ENCODE measurements at regions not wholly inside any gene's neighbourhood (a gene's known extent, or its start where the extent isn't known, plus 50 kb on each side); places are given as distances from the start of the nearest gene placed in this dataset.

DNA sequence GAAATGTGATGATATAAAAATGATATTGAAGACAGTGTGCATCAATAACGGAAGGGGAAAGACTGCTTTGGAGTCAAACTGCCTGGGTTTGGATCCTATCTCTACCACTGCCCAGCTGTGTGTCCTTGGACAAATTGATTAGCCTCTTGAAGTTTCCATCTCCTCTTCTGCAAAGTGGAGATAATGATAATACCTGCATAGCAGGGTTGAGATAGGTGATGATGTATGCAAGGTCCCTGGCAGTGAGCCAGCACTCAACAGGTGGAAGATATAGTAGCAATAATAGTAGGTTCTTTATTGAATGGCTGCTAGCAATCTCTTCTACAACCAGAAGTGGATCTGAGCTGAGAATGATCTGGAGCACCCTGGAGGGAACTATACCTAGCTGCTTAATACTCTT lies 166.7 kb downstream of the MIS18A start:
- POLR2A ChIA-PET, result no interaction called here
- H3K4me1 Mint-ChIP-seq, result no peaks in the 10 kb centered on the region

DNA sequence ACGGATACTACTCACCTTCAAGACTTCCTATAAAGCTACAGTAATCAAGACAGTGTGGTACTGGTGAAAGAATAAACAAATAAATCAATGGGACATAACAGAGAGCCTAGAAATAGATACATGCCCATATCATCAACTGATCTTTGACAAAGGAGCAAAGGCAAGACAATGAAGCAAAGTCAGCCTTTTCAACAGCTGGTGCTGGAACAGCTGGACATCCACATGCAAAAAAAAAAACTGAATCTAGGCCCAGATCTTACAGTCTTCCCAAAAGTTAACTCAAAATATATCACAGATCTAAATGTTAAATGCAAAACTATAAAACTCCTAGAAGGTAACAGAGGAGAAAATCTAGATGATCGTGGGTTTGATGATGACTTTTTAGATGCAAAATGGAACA lies 170.3 kb downstream of the MIS18A start:
- H3K27me3 ChIP-seq (replicated peaks in 1 of 4; ENCODE audit: control extremely low read depth in 1 of 4, control insufficient read depth in 3 of 4, insufficient read depth in 4 of 4, low read length in 3 of 4), result peaks cover 0 to 4% (median 0%) of the 10 kb centered on the region in 4 experiments
- Mint-ChIP-seq H3K9me3 (ENCODE audit: insufficient read depth) (no peaks in the 10 kb centered on the region), H3K4me1 (no peaks in the 10 kb centered on the region), H3K27ac (no peak overlapping the region), H3K27me3 (no peaks in the 10 kb centered on the region), H3K4me3 (no peak overlapping the region)
- intact Hi-C loops (cut with micrococcal nuclease), result no loop called here
- H3K9me3 ChIP-seq (ENCODE audit: control extremely low read depth in 1 of 3, control insufficient read depth in 2 of 3, insufficient read depth in 1 of 3, low read length in 2 of 3), result no peaks in the 10 kb centered on the region
- H3K79me2 ChIP-seq (ENCODE audit: control insufficient read depth, insufficient read depth, low read length), result no peaks in the 10 kb centered on the region
- H3K4me2 ChIP-seq (replicated peaks; ENCODE audit: low read depth, low read length, poor library complexity, severe bottlenecking), result no peak overlapping the region
- no peaks in the 10 kb centered on the region for H3K36me3 ChIP-seq (replicated peaks in 1 of 2; ENCODE audit: control extremely low read depth in 1 of 2, control insufficient read depth in 1 of 2, extremely low read depth in 1 of 2, insufficient read depth in 2 of 2, low read length in 1 of 2)
- no peak overlapping the region for H3K4me3 ChIP-seq (ENCODE audit: control extremely low read depth in 1 of 5, extremely low read depth in 1 of 5, insufficient read depth in 1 of 5, low read depth in 2 of 5, low read length in 4 of 5)
- POLR2A ChIA-PET, result no interaction called here
- no peaks in the 10 kb centered on the region for H4K20me1 ChIP-seq (ENCODE audit: control insufficient read depth, insufficient read depth, low read length, poor library complexity, severe bottlenecking)
- CTCF ChIA-PET, result no interaction called here
- H3K9ac ChIP-seq (ENCODE audit: low read length), result no peak overlapping the region
- ATAC-seq (ENCODE audit: low read depth) (no peak), DNase-seq (no peak)
- no CpG with 5 or more reads among the region's 2 CpGs for WGBS (ENCODE audit: insufficient coverage)
- TF ChIP-seq, protein P1, sequence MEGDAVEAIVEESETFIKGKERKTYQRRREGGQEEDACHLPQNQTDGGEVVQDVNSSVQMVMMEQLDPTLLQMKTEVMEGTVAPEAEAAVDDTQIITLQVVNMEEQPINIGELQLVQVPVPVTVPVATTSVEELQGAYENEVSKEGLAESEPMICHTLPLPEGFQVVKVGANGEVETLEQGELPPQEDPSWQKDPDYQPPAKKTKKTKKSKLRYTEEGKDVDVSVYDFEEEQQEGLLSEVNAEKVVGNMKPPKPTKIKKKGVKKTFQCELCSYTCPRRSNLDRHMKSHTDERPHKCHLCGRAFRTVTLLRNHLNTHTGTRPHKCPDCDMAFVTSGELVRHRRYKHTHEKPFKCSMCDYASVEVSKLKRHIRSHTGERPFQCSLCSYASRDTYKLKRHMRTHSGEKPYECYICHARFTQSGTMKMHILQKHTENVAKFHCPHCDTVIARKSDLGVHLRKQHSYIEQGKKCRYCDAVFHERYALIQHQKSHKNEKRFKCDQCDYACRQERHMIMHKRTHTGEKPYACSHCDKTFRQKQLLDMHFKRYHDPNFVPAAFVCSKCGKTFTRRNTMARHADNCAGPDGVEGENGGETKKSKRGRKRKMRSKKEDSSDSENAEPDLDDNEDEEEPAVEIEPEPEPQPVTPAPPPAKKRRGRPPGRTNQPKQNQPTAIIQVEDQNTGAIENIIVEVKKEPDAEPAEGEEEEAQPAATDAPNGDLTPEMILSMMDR (IDR thresholded peaks at IDR 0.05), result no peak
- no peak for TF ChIP-seq EZH2 (IDR thresholded peaks at IDR 0.05; ENCODE audit: borderline replicate concordance, insufficient read depth, low read depth, low read length, poor library complexity, severe bottlenecking)
- no peaks in the 10 kb centered on the region for H3K4me1 ChIP-seq (ENCODE audit: control insufficient read depth in 2 of 2, insufficient read depth in 2 of 2, low read length in 2 of 2)
- H2AFZ ChIP-seq (ENCODE audit: insufficient read depth, low read depth, low read length, poor library complexity, severe bottlenecking), result no peak overlapping the region
- no peak overlapping the region for H3K27ac ChIP-seq (ENCODE audit: low read length in 2 of 2)

More for the DNA sequence above, 166.7 kb downstream of the MIS18A start:
- H3K27ac Mint-ChIP-seq, result no peak overlapping the region
- H3K4me2 ChIP-seq (replicated peaks; ENCODE audit: low read depth, low read length, poor library complexity, severe bottlenecking), result no peak overlapping the region
- H3K4me3 Mint-ChIP-seq, result no peak overlapping the region
- DNase-seq (no peak), ATAC-seq (ENCODE audit: low read depth) (no peak)
- CTCF ChIA-PET, result no interaction called here
- no peaks in the 10 kb centered on the region for H3K79me2 ChIP-seq (ENCODE audit: control insufficient read depth, insufficient read depth, low read length)
- no peaks in the 10 kb centered on the region for H3K4me1 ChIP-seq (ENCODE audit: control insufficient read depth in 2 of 2, insufficient read depth in 2 of 2, low read length in 2 of 2)
- no peaks in the 10 kb centered on the region for H3K36me3 ChIP-seq (replicated peaks in 1 of 2; ENCODE audit: control extremely low read depth in 1 of 2, control insufficient read depth in 1 of 2, extremely low read depth in 1 of 2, insufficient read depth in 2 of 2, low read length in 1 of 2)
- no peaks in the 10 kb centered on the region for H4K20me1 ChIP-seq (ENCODE audit: control insufficient read depth, insufficient read depth, low read length, poor library complexity, severe bottlenecking)
- H3K9me3 Mint-ChIP-seq (ENCODE audit: insufficient read depth), result no peaks in the 10 kb centered on the region
- H3K9me3 ChIP-seq (ENCODE audit: control extremely low read depth in 1 of 3, control insufficient read depth in 2 of 3, insufficient read depth in 1 of 3, low read length in 2 of 3), result no peaks in the 10 kb centered on the region
- intact Hi-C loops (cut with micrococcal nuclease), result no loop called here
- no peak overlapping the region for H3K27ac ChIP-seq (ENCODE audit: low read length in 2 of 2)
- H3K4me3 ChIP-seq (ENCODE audit: control extremely low read depth in 1 of 5, extremely low read depth in 1 of 5, insufficient read depth in 1 of 5, low read depth in 2 of 5, low read length in 4 of 5), result no peak overlapping the region
- no peak overlapping the region for H2AFZ ChIP-seq (ENCODE audit: insufficient read depth, low read depth, low read length, poor library complexity, severe bottlenecking)
- 60% methylated on average over 1 of the region's 1 CpG for WGBS (ENCODE audit: insufficient coverage)
- H3K27me3 ChIP-seq (replicated peaks in 1 of 4; ENCODE audit: control extremely low read depth in 1 of 4, control insufficient read depth in 3 of 4, insufficient read depth in 4 of 4, low read length in 3 of 4), result peaks cover 0 to 4% (median 0%) of the 10 kb centered on the region in 4 experiments
- H3K27me3 Mint-ChIP-seq, result peaks cover 3% of the 10 kb centered on the region
- no peak for TF ChIP-seq EZH2 (IDR thresholded peaks at IDR 0.05; ENCODE audit: borderline replicate concordance, insufficient read depth, low read depth, low read length, poor library complexity, severe bottlenecking)
- TF ChIP-seq, protein P1 (IDR thresholded peaks at IDR 0.05), result no peak
- no peak overlapping the region for H3K9ac ChIP-seq (ENCODE audit: low read length)
